Effector memory CD4-positive, alpha-beta T cell (primary cell): ENCODE measurements at regions not wholly inside any gene's neighbourhood (a gene's known extent, or its start where the extent isn't known, plus 50 kb on each side); places are given as distances from the start of the nearest gene placed in this dataset.
"Not testable (repeated sequence)": the region's sequence is repeated elsewhere in the genome, so short reads cannot be mapped to it uniquely, and the experiment has no call there.

Source experiments
- DNase-seq, 3 donors: peaks; one replicate each; pipeline ENCODE4 v3.0.0-alpha.2; 2020
- H3K27ac ChIP-seq: 2 replicates; pipeline ENCODE4 v1.7.0; 2013; ENCODE audit warnings: mild to moderate bottlenecking, low read length, moderate library complexity; ENCODE audit not compliant: insufficient read depth, poor library complexity, severe bottlenecking
- H3K27me3 ChIP-seq: replicated peaks from 2 replicates; pipeline ENCODE4 v1.7.0; 2013; ENCODE audit warnings: mild to moderate bottlenecking, low read length; ENCODE audit not compliant: insufficient read depth, control insufficient read depth, poor library complexity, severe bottlenecking
- H3K36me3 ChIP-seq: 2 replicates; pipeline ENCODE4 v1.7.0; 2013; ENCODE audit warnings: mild to moderate bottlenecking, low read length, moderate library complexity; ENCODE audit not compliant: control insufficient read depth, insufficient read depth
- H3K4me1 ChIP-seq: 2 replicates; pipeline ENCODE4 v1.7.0; 2013; ENCODE audit warnings: low read length, mild to moderate bottlenecking; ENCODE audit not compliant: control insufficient read depth, insufficient read depth, poor library complexity, severe bottlenecking
- H3K4me3 ChIP-seq: 2 replicates; pipeline ENCODE4 v1.7.0; 2013; ENCODE audit warnings: low read length, low read depth, mild to moderate bottlenecking; ENCODE audit not compliant: insufficient read depth, poor library complexity, severe bottlenecking
- H3K9me3 ChIP-seq: 2 replicates; pipeline ENCODE4 v1.7.0; 2013; ENCODE audit warnings: mild to moderate bottlenecking, low read length, moderate library complexity; ENCODE audit not compliant: control insufficient read depth

DNA sequence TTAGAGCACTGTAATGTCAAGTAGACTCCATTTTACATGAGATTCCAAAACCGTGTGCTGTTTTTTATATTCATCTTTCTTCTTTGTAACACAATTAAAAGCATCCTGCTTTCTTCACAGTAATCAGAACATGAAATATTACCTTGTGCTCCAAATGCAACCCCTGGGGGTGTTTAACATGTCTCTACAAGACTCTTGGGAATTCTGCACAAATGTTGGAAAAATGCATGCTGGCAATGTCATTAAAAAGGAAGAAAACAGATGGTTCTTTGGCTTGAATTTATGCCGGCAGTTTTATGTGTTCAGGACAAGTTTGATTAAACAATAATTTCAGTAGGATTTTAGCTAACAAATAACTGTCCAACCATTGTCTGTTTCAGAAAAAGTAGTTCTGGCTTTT, 159.1 kb downstream of the LIG4 start:
- no peaks in the 10 kb centered on the region for H3K36me3 ChIP-seq
- DNase-seq, result no peak
- H3K9me3 ChIP-seq, result no peaks in the 10 kb centered on the region
- H3K27ac ChIP-seq, result no peak overlapping the region
- H3K4me1 ChIP-seq, result no peaks in the 10 kb centered on the region
- H3K27me3 ChIP-seq, result no peaks in the 10 kb centered on the region
- H3K4me3 ChIP-seq, result no peak overlapping the region

DNA sequence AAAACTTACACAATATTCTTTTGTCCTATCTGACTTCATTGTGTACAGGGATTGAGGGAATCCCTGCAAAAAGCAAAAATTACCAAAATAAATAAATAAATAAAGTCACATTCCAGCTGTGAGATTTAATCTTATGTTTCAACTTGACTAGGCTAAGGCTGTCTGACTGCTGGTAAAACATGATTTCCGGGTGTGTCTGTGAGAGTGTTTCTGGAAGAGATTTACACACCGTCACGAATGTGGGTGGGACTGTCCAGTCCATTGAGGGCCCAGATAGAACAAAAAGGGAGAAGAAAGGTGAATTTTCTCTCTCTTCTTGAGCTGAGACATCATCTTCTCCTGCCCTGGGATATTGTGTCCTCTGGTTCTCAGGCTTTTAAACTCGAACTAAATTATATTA, 166.1 kb downstream of the LIG4 start:
- H3K36me3 ChIP-seq, result no peaks in the 10 kb centered on the region
- H3K9me3 ChIP-seq, result no peaks in the 10 kb centered on the region
- DNase-seq, result no peak
- no peak overlapping the region for H3K27ac ChIP-seq
- no peak overlapping the region for H3K4me3 ChIP-seq
- H3K4me1 ChIP-seq, result no peaks in the 10 kb centered on the region
- no peaks in the 10 kb centered on the region for H3K27me3 ChIP-seq

DNA sequence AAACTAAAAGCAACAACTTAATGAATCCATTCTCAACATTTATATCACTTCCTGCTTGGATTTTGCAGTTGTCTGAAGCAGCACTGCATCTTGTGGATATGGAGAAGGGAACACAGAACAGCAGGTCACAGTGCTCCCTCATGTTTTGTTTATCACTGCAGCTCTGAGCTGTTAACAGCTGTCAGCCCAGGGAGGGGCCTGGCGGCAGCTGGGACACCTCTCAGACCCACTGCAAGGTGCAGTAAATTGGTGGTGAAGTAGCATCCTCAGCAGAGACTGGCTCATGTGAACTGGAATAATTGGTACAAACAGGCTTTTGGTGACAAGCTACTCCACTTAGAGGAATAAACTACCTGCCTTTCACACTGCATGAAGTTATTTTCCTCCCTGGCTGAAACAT, 170.4 kb downstream of the LIG4 start:
- no peak for DNase-seq
- H3K27ac ChIP-seq, result no peak overlapping the region
- H3K9me3 ChIP-seq, result no peaks in the 10 kb centered on the region
- H3K4me1 ChIP-seq, result no peaks in the 10 kb centered on the region
- no peaks in the 10 kb centered on the region for H3K27me3 ChIP-seq
- H3K4me3 ChIP-seq, result no peak overlapping the region
- H3K36me3 ChIP-seq, result no peaks in the 10 kb centered on the region

DNA sequence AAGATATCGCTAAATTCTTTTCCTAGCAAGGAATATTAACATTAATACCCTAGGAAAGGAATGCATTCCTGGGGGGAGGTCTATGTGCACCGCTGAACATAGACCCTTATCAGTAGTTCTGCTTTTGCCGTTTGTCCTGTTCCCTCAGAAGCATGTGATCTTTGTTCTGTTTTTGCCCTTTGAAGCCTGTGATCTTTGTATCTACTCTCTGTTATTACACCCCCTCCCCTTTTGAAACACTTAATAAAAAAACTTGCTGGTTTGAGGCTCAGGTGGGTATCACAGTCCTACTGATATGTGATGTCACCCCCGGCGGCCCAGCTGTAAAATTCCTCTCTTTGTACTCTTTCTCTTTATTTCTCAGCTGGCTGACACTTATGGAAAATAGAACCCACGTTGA, 172.5 kb downstream of the LIG4 start:
- not testable (repeated sequence) for H3K9me3 ChIP-seq, H3K4me1 ChIP-seq, DNase-seq, H3K36me3 ChIP-seq, H3K27me3 ChIP-seq, H3K4me3 ChIP-seq, H3K27ac ChIP-seq

DNA sequence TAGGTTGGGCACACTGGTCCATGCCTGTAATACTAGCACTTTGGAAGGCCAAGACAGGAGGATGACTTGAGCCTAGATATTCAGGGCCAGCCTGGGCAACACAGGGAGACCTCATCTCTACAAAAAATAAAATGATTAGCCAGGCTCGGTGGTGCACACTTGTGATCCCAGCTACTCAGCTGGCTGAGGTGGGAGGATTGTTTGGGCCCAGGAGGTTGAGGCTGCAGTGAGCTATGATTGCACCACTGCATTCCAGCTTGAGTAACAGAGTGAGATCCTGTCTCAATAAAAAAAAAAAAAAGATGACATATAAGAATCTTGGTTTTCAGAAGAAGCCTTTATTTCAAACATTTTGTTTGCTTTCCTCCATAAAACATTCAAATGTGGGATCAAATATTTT, 178.0 kb downstream of the LIG4 start:
- H3K4me3 ChIP-seq, result no peak overlapping the region
- no peak for DNase-seq
- no peaks in the 10 kb centered on the region for H3K9me3 ChIP-seq
- no peaks in the 10 kb centered on the region for H3K4me1 ChIP-seq
- H3K27ac ChIP-seq, result no peak overlapping the region
- H3K27me3 ChIP-seq, result no peaks in the 10 kb centered on the region
- no peaks in the 10 kb centered on the region for H3K36me3 ChIP-seq

DNA sequence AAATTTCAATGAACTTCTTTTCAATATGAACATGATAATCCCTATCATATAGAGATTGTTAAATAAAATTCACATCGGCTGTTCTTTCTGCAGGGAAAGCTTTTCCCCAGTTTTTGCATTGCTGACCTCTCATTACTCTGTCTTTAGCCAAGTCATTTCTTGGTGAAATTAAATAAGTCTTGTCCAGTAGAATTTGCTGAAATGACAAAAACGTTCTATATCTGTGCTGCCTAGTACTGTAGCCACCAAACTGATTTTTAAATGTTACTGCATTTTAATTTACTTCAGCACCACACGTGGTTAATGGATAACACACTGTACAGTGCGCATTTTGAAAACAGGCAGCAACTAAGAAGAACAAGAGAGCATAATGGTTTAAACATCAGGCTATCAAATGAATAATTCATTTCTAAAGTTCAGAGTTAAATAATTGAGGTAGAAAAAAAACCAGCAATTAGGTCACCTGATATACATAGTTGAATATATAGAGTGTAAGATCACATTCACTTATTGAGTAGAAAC, 178.9 kb downstream of the LIG4 start:
- Histone ChIP-seq H3K27ac (no peak overlapping the region), H3K36me3 (no peaks in the 10 kb centered on the region), H3K9me3 (no peaks in the 10 kb centered on the region), H3K4me1 (no peaks in the 10 kb centered on the region), H3K27me3 (no peaks in the 10 kb centered on the region), H3K4me3 (no peak overlapping the region)
- no peak for DNase-seq

DNA sequence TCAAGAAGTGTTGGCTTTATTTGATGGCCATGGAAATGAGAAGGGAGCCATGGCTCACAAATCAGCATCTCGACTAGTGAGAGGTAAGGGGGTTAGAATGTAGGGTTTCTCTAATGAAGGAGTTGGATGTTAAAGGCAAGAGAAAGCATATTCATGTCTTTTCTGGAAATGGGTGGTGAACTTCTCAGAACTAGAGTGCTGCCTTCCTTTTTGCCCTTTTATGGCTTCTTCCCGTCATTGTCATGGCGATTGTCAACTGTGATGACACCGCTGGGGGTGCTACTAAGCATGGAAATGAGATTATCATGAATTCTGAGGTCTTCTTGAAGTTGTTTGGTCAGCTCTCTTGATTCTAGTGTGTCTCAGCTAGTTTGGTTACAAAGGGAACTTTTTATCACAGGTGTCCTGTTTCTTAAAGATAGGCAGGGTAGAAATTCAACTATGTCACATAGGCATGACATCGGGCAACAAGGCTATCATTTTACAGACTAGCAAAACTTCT, 180.4 kb downstream of the LIG4 start:
- Histone ChIP-seq H3K27ac (no peak overlapping the region), H3K27me3 (no peaks in the 10 kb centered on the region), H3K4me1 (no peaks in the 10 kb centered on the region), H3K9me3 (no peaks in the 10 kb centered on the region), H3K4me3 (no peak overlapping the region), H3K36me3 (no peaks in the 10 kb centered on the region)
- no peak for DNase-seq

DNA sequence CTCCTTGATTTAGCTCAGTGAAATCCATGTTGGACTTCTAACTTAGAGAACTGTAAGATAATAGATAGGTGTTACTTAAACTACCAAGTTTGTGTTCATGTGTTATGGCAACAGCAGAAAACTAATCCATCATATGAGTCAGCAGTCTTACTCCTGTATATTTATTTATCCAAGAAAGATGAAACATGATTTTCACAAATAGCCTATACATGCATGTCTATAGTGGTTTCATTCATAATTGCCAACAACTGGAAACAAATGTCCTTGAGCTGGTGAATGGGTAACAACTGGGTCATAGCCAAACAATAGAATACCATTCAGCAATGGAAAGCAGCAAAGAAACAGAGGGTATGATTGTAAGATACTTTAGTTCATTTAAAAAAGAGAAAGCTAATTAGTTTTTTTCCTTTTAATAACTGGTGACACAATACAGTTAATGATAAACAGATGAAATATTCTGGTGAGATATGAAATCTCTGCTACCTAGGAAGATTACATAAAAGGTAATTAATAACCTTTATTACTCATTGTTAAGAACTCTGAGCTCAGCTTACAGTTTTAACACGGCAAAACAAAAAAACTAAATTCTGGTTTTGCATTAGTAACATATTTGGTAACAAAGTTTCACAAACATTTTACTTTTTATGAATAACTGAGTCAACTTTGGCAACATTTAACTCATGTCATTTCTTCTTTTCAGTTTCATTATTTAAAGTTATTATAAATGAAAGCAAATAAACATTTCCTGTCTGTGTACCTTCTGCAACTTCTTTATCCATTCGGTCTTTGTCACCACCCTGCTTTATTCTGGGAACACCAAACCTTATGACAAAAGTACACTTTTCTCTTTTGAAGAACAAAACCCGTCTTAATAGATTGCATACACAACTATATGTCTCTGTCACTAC, 181.3 kb downstream of the LIG4 start:
- Histone ChIP-seq H3K36me3 (no peaks in the 10 kb centered on the region), H3K27me3 (no peaks in the 10 kb centered on the region), H3K27ac (no peak overlapping the region), H3K4me3 (no peak overlapping the region), H3K9me3 (no peaks in the 10 kb centered on the region), H3K4me1 (no peaks in the 10 kb centered on the region)
- no peak for DNase-seq

DNA sequence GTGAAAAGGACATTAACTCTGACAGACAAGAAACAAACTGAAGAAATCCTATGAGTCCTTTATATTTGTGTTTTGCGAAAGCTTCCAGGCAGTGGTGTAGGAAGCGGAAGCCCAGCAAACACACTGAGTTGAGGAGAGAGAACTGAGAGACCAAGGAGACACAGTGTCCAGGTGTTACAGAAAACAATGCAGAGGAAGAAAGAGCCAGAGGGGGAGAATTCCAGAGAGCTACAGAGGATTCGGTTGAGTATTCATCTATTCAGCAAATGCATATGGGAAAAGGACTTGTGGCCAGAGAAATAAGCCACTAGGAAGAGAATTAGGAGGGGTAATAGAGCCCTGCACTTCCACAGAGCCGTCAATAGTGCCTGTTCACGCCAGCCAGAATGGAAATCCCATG, 183.5 kb downstream of the LIG4 start:
- no peaks in the 10 kb centered on the region for H3K27me3 ChIP-seq

DNA sequence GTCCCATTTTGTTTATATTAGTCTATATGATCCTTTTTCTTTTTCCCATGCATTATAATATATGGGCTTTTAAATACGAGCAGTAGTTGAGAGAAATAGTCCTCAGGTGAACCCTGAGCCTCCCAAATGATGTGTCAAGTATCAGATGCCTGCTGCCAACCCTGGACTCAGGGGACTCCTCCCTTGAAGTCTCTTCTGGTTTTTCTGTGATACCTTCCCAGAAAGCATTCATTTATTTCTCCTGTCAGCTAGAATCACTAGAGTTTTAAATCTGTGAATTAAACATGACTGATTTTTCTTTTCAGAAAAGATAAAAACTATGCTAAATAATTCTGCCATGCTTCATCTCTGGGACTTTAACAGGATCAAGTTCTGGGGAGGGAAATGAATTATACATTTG, 184.6 kb downstream of the LIG4 start:
- H3K4me1 ChIP-seq, result no peaks in the 10 kb centered on the region
- H3K27ac ChIP-seq, result no peak overlapping the region
- H3K27me3 ChIP-seq, result no peaks in the 10 kb centered on the region
- H3K36me3 ChIP-seq, result no peaks in the 10 kb centered on the region
- H3K9me3 ChIP-seq, result no peaks in the 10 kb centered on the region
- H3K4me3 ChIP-seq, result no peak overlapping the region
- no peak for DNase-seq

More for the DNA sequence above, 183.5 kb downstream of the LIG4 start:
- H3K27ac ChIP-seq, result no peak overlapping the region
- no peaks in the 10 kb centered on the region for H3K9me3 ChIP-seq
- H3K36me3 ChIP-seq, result no peaks in the 10 kb centered on the region
- no peak for DNase-seq
- no peaks in the 10 kb centered on the region for H3K4me1 ChIP-seq
- H3K4me3 ChIP-seq, result no peak overlapping the region
